ENCODE measurements at regions not wholly inside any gene's neighbourhood (a gene's known extent, or its start where the extent isn't known, plus 50 kb on each side); places are given as distances from the start of the nearest gene placed in this dataset.
"Not testable (repeated sequence)": the region's sequence is repeated elsewhere in the genome, so short reads cannot be mapped to it uniquely, and the experiment has no call there.

DNA sequence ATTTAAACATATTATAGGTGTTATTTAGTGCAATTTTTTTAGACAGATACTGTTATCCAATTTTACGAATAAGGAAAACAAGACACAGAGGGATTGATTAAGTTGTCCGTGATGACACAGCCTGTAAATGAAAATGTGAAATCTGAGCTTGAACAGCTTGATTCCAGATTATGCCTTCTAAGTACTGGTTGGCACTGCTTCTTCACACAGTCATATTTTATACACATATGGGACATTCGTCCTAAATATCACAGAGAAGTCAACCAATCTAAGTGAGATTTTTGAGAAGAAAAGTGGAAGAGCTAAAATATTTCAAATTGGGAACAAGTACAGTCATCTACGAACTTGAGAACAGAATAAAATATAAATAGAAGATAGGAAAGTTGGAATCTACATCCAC is 756.3 kb downstream of the BCKDHB start:
- no peak for DNase-seq

DNA sequence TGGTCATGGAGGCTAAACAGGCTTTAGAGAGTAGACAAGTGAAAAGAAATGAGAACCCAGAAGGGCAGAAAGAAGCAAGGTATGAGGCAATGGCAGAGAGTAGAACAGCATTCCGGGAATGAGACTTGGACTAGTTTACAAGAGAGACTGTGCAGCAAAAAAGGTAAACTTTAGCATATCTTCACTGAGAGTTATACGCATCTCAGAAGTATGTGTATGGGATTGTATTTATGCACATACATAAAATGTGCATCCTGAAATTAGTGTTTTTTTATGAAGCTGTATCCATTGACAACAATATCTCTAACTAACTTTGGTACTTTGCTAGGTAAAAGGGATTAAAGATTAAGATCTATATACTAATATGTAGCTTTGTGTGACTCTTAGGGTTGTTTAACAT is 753.6 kb downstream of the BCKDHB start:
- no peak for DNase-seq

DNA sequence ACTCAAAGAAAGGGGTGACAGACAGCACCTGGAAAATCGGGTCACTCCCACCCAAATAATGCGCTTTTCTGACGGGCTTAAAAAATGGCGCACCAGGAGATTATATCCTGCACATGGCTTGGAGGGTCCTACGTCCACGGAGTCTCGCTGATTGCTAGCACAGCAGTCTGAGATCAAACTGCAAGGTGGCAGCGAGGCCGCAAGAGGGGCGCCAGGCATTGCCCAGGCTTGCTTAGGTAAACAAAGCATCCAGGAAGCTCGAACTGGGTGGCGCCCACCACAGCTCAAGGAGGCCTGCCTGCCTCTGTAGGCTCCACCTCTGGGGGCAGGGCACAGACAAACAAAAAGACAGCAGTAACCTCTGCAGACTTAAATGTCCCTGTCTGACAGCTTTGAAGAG is 741.5 kb downstream of the BCKDHB start:
- DNase-seq = not testable (repeated sequence)

DNA sequence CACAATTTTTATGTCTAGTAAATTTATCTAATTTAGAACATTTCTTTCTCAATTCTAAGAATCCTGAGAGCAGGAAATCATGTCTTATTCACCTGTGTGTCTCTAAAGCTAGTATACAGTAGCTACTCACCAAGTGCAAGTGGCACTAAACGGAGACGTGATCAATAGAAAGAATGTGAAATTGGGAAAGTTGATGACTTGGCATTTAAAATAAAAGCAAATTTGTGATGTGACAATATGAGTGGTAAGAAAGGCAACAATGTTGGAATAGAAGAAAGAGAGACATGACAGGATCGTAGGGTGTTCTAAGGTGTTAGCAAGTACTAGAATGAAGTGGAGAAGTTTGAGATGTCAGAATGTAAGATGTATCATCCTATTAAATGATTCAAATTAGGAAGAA is 725.9 kb downstream of the BCKDHB start:
- DNase-seq = no peak

DNA sequence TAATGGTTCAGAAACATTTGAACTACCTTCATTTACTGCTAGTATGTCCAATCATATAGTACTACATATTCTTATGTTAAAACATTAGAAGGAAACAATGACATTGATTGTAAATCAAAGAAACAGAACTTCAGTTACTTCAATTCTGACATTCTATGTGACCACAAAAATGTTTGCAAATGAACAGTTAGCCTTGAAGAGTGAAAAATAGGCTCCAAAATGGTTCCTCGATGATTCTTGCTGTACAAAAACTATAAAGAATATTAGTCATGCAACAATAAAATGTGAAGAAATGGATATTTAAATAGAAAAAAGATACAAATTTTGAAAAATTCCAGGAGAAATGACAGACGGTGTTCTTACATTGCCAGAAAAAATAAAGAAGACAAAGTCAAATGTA is 686.9 kb downstream of the BCKDHB start:
- DNase-seq = no peak

DNA sequence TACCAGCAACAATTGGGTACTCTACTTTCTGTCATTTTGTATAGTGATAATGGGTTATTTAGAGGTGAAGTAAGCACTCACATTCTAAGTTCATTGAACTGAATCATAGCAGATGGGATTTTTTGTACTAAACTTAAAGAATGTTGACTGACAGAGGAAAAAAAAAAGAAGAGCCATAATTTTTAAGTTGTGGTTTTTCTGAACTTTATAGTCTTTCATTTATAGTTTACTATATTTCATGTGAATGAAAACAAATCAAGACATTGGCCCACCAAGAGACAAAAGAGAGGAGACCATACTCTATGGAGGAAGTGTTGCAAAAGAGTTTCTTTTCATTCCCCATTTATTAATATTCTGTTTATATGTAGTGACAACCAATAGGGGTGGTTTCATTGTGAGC is 685.7 kb downstream of the BCKDHB start:
- no peak for DNase-seq

DNA sequence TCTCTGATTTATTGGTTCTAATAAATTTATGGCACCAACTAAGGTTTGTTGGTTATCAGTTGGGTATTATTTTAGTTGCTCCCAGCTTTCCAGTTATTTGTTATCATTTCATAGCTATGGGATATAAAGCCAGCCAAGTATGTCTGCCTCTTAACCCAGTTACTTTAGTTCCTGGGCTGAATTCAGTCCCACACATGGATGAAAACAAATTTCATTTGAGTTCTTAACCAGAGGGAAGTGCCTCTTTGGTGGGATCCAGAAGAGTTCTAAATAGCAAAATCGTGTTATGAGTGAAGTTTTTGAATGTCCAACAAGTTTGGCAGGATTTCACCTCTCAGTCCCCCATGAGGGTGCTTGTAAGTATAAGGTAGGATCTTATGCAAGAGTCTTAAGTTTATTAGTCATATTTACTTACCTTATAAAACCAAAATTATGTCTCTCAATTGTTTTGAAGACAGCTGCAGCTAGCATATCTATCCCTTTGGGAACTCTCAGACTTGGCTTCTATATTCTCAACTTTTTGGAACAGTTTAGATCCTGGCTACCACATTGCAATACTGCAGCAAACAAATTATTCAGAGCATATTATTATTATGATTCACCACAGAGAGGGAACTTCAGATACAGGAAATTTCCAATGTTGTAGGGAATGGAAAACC is 683.6 kb downstream of the BCKDHB start:
- no peak for DNase-seq

DNA sequence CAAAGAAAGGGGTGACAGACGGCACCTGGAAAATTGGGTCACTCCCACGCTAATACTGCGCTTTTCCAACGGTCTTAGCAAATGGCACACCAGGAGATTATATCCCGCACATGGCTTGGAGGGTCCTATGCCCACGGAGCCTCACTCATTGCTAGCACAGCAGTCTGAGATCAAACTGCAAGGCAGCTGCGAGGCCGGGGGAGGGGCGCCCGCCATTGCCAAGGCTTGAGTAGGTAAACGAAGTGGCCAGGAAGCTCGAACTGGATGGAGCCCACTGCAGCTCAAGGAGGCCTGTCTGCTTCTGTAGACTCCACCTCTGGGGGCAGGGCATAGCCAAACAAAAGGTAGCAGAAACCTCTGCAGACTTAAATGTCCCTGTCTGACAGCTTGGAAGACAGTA is 676.8 kb downstream of the BCKDHB start:
- DNase-seq = not testable (repeated sequence)

DNA sequence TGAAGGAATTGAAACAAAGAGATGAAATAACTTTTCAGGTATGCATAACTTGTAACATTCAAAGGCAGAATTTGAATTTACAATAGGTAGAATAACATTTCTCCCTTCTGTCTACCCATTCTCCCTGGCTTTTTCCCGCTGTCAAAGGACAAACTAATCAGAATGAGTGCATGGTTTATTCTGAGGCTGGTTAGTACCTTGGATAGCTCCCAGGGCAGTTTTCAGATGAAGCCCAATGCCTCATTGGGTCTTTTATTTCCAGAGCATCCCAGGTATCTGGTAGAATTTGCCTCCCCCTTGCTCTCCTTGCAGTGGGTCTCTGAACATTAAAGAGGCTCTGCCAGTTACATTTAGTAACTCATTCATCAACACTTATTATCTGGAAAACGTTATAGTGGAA is 665.5 kb downstream of the BCKDHB start:
- no peak for DNase-seq

DNA sequence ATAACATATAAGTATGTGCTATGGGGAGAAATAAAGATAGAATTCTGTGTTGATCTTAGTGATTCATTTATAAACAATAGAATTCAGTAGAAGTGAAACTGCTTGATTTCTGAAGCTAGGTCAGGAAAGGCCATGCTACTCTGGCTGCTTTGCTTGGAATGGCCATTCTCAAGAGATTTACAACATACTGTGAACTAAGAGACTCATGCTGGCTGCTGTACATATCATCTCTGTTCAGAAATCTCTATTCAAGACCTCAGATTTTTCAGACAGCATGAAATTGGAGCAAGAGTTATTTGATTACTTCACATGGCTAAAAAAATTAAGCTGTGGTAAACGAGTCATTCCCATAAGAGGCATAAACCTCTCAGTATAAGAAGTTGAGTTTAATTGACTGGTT is 662.6 kb downstream of the BCKDHB start:
- no peak for DNase-seq

DNA sequence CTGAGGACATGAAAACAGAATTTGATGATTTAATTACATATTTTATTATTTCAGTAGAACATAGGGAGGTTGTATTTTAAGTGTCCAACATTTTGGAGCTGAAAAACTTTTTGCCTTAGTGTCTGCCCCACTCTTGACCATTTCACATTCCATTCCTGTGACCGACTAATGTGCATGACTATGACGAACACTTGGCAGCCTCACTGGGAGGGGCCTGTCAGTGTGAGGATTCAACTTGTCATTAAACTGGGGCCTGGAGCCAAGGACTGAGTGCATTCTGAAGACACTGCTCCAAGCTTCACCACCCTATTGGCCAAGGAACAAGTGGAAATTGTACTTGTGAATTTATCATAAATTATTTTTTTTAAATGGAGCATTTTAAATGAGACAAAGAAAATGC is 661.3 kb downstream of the BCKDHB start:
- DNase-seq = no peak

DNA sequence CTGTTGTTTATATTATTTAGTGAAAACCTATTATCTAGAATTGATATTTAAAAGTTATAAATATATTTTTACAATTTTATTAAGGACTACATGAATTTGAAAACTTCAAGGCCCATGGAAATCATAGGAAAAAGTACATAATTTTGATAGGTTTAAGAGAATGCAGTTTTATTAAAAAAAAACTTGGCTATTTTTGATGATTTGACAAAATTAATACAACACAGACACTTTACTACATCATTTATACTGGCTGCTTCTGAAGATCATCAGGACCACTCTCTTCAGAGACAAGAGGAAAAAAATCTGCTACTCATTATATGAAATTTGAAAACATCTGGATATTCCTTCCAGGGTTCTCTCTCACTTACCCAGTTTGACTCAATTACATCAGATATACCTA is 637.7 kb downstream of the BCKDHB start:
- DNase-seq = no peak

DNA sequence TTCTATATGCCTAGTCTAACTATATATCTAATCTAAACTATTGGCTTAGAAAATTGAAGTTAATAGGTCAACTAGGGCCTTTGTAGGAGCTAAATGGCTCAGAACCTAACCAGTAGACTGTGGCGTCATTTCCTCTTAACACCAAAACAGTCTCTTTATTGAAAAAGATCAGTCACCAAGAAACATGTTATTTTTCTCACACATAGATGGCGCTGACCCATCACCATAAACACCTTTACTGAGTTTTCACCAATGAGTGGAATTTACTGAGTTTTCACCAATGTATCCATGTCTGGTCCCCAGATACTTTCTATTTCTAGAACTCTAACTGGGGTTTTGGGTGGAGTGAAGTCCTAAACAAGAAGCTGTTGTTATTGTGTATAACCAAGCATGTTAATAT is 636.0 kb downstream of the BCKDHB start:
- DNase-seq = no peak

DNA sequence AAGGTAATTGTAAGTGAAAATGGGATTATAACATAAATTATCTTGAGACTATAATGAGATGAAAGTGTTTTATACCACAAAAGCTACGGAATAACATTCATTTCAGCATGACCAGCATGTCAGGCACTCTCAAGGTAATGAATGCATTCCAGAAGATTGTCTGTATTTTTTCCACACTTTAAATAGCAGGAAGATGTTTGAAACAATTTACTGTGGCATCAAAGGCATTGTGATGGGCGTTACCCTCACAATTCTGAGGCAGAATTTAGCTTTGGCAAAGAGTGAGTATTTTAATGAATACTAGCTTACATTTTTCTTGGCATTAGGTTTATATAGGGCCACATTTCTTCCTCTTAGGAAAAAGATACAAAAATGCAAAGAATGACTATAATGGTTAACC is 627.2 kb downstream of the BCKDHB start:
- DNase-seq = no peak

DNA sequence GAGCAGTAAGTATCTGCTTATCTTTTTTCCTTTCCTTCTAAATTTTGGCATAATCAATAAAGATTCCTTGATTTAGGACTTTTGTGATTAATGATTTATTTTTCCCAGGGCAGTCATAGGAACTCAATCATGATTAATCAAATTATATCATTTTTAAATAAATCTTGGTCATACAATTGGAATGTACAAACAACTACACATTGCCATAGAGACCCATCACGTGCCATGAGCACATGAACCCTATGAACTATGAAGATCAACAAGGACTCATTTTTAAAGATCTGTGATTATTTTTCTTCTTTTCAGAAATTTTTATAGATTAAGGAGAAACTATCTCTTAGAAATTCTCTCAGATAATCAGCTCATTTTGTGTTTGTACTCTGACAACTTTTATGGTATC is 622.4 kb downstream of the BCKDHB start:
- DNase-seq = no peak

DNA sequence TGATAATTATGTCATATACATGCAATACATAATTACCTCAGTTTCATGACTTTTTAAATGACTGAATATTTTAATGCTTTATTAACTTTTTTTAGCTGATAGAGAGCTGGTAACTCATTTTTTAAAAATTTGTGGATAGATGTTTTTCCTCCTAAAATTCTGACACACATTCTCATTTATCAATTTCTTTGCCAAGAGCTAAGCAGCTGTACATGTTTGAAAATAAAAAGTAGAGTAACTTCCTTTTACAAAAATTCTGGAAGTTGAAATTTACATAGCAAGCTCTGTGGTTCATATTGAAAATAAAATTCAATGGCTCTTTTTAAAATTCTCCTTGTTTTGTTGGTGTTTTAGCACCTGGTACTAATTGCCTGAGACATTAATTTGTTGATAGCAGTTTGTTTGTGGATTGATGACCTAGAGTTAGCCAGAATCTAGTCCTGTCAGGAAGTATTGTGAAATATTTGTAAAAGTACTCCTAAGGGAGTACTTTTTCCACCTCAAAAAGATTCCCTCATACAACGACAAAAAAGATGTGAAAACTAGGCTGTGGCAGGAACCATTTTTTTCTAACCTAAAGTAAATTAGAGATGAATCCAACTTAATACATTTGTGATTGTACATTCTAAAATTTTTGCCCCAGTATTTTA is 621.8 kb downstream of the BCKDHB start:
- no peak for DNase-seq

DNA sequence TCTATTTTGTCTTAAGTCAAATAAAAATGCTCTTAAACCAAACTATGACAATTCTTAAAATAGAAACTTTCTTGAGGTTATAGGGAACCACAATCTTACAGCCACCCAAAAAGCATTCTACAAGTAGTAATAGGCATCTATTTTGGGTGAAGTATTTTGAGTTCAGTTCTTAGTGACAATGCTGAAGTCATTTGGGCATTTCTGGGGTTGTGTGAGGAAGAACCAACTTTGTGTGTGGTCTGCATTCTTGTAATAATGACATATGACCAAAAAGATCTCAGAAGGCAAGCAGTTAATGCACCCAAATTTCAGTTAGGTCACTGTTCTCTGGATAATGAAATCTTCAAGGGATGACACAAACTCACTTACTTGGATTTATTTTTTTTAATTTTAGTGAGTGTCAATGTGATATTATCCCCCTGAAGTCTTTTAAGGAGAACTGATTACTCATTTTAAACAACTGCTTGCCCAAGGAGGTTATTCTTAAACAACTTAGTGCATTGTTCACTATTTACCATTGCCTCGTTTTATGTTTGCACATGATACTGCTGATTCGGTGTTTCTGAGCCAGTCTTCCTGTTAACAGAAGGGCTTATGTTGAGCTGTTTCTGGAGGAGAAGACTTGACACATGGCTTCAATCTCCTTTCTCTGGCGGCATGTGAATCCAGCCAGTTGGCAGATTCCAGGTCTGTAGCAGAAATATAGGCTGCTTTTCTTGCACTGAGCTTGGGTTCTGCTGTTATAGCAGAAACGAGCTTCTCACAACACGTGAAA is 618.9 kb downstream of the BCKDHB start:
- DNase-seq = no peak

DNA sequence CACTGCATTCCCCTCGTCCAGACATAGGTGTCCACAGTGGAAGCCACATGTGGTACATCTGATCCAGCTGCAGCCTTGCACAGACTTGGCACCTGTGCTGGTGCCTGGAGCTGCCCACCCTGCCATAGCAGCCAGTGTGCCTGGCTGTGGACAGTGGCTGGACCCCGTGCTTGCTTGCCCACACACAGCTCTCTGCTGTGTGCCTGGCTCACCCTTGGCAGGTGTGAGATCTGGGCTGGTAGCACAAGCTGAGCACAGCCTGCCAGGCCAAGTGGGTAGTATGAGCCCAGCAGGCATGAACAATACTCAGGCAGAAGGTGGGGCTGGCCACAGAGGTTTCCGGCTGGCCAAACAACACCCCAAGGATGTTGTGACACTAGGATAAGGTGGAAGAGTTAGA is 614.4 kb downstream of the BCKDHB start:
- no peak for DNase-seq

DNA sequence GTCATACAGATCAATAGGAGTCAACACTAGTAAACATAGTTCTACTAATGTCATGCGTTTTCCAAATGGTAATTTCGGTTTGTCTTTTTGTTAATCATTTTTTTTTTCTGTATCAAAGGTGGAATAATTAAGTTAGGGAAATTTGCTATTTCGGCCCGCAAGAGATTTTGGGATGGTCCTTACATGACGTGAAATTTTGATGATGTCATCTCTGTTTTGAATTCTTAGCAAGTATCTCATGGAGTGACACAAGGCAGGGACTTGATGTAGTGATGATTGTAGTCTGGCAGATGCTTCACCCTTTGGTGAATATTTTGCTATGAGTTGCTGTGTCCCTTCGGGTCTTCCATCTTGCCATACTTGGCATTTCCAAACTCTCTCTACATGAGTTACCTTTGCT is 608.0 kb downstream of the BCKDHB start:
- DNase-seq = no peak

DNA sequence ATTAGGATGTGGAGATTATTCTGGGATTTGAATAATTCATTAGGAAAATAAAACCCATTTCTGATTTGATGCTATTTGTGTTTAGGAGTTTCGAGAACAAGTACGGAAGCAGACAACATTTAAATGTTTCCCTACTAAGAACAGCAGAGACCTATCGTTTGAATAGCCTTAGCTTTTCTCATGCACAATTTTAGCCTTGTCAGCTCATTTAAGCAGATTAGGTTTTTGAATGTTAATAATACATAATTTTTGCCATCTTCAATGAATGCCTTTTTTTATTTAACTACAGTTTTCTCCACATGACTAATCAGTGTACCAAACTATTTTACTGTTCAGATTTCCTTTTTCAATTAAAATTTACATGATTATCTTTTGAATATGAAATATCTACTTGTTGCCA is 592.0 kb downstream of the BCKDHB start:
- DNase-seq = no peak

DNA sequence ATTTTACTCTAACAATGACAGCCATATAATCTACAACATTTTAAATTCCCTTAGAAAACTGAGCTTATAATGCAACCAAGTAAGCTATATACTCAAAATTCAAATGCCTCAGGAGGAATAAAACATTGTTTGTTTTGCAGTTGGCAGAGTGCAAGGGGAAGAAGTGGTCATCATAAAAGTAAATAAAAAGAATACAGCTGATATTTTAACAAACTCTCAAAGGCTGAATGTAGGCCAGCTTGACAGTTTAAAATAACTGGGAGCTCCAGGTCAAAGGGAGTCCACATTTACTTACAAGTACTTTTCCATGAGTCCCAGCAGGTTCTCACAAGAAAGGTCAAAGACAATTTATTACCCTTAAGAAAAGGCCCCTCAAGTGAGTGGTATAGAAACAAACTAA is 589.8 kb downstream of the BCKDHB start:
- DNase-seq = no peak

DNA sequence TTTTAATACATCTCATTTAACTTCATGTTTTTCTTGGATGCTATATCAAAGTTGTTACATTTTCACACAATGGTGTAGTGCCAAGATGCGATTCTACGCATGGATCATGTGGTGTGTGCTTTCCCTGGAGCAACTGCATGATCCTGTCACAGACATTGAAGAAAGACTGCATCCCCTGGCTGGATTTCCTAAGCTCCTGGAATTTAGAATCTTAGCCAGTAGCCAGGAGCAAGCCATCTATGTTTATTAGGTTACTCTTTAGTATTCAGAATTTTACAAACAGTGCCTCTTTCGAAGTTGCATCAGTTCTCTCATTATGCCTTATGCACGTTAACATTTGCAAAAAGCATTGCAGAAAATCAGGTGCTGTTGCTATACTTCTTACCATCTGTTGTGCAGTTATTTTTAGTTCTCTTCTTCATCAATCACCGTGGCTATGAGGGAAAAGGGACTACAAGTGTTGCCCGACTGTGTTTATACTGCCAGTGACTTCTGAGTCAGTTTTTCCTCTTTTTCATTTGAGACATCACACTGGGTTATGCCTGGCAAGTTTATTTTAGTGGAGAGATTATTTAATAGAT is 584.2 kb downstream of the BCKDHB start:
- DNase-seq = peak; percentile 3

DNA sequence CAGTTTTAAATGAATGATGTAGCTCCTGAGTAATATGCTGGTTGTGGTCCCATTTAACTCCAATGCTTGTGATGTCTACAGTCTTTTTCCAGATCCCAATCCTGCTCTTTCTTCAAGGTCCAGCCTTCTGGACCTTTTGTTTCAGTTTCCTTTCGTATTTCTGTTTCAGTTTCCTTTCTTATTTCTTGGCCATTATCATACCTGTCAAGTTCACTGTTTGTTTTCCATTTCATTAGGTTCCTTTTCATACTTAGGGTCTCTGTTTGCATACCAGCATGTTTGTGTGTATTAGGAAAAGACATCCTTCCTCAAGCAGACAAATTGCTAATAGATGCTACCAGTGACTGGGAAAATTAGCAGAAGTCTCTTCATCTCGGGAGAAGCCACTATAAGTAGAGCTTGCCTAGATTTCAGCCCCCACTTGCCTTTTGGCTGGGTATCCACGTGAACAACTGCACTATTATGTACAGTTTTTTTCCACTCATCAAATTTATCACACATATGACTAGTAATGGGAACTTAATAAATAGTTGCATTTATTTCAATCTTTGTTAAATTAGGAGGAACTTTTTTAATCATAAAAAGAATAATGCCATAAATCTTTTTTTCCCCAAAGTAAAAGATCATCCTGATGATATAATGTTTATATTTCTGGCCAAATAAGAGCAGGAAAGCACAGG is 583.4 kb downstream of the BCKDHB start:
- DNase-seq = no peak

Data from NCI-H2171 (cell line).